Calu3 (cell line): ENCODE measurements at regions not wholly inside any gene's neighbourhood (a gene's known extent, or its start where the extent isn't known, plus 50 kb on each side); places are given as distances from the start of the nearest gene placed in this dataset.

Source experiments
- BruUV-seq: library from RNA; stranded (reverse); fragments of 400-500 nt; replicated peaks from 2 replicates; lab custom pipeline; 2021; lab: Mats Ljungman, UMichigan
- CTCF ChIA-PET: fragments of 300-600 bp; sonication (Branson Sonifier 250); formaldehyde crosslinking; loops from one replicate; lab custom pipeline; 2022; ENCODE audit warnings: antibody characterized with exemption; lab: Charles Lee
- DNase-seq: peaks from one replicate; pipeline ENCODE4 v3.0.0; 2022
- H3K27ac Mint-ChIP-seq: one replicate; pipeline ENCODE4 v1.8.0; 2022; ENCODE audit warnings: mixed read lengths; ENCODE audit not compliant: unreplicated experiment
- H3K27me3 Mint-ChIP-seq: one replicate; pipeline ENCODE4 v1.8.0; 2022; ENCODE audit warnings: mixed read lengths; ENCODE audit not compliant: unreplicated experiment
- H3K36me3 Mint-ChIP-seq: one replicate; pipeline ENCODE4 v1.8.0; 2022; ENCODE audit warnings: mild to moderate bottlenecking, moderate library complexity, mixed read lengths; ENCODE audit not compliant: insufficient read depth, unreplicated experiment
- H3K4me1 Mint-ChIP-seq: one replicate; pipeline ENCODE4 v1.8.0; 2022; ENCODE audit warnings: mild to moderate bottlenecking, low read depth, mixed read lengths; ENCODE audit not compliant: unreplicated experiment
- H3K4me3 Mint-ChIP-seq: one replicate; pipeline ENCODE4 v1.8.0; 2022; ENCODE audit warnings: mild to moderate bottlenecking, low read depth, moderate library complexity, mixed read lengths; ENCODE audit not compliant: unreplicated experiment
- H3K9me3 Mint-ChIP-seq: one replicate; pipeline ENCODE4 v1.8.0; 2022; ENCODE audit warnings: low read depth, mixed read lengths; ENCODE audit not compliant: unreplicated experiment
- CTCF ChIP-seq: fragments of 200-600 bp; IDR thresholded peaks from one replicate; pipeline ENCODE4 v1.8.0; 2022; ENCODE audit warnings: antibody characterized with exemption; ENCODE audit not compliant: unreplicated experiment
- intact Hi-C: fragments of 100-400 bp; cut with micrococcal nuclease; formaldehyde crosslinking; loops from one replicate; pipeline ENCODE4 v1.10.0; 2022; ENCODE audit not compliant: unreplicated experiment

- Mint-ChIP-seq H3K36me3 (no peaks in the 10 kb centered on the region), H3K4me1 (no peaks in the 10 kb centered on the region), H3K27me3 (no peaks in the 10 kb centered on the region), H3K27ac (no peak overlapping the region), H3K4me3 (no peak overlapping the region), H3K9me3 (no peaks in the 10 kb centered on the region)
- no TSS peak for BruUV-seq
- no peak for TF ChIP-seq CTCF
- CTCF ChIA-PET, result interaction anchor here (0.6 kb wide), 1 partner anchor 10 kb away, joined by 3 read pairs; no protein-coding TSS in a partner anchor
- intact Hi-C loops, result no loop called here
- peak; percentile 31 for DNase-seq
Measured at GRCh38 chr12:17976202-17976601, 113.8 kb downstream of the RERGL start.

- H3K4me1 Mint-ChIP-seq, result no peaks in the 10 kb centered on the region
- TF ChIP-seq CTCF, result no peak
- CTCF ChIA-PET, result interaction anchor here (0.6 kb wide), 1 partner anchor 10 kb away, joined by 3 read pairs; no protein-coding TSS in a partner anchor
- H3K4me3 Mint-ChIP-seq, result no peak overlapping the region
- H3K9me3 Mint-ChIP-seq, result no peaks in the 10 kb centered on the region
- no peak overlapping the region for H3K27ac Mint-ChIP-seq
- H3K27me3 Mint-ChIP-seq, result no peaks in the 10 kb centered on the region
- no TSS peak for BruUV-seq
- intact Hi-C loops, result no loop called here
- no peak for DNase-seq
- no peaks in the 10 kb centered on the region for H3K36me3 Mint-ChIP-seq
Measured at GRCh38 chr12:17975763-17976162, 114.2 kb downstream of the RERGL start.

GRCh38 chr12:17975239-17975638, 114.8 kb downstream of the RERGL start:
- Mint-ChIP-seq H3K4me3 (no peak overlapping the region), H3K27me3 (no peaks in the 10 kb centered on the region), H3K27ac (no peak overlapping the region), H3K9me3 (no peaks in the 10 kb centered on the region), H3K36me3 (no peaks in the 10 kb centered on the region), H3K4me1 (no peaks in the 10 kb centered on the region)
- CTCF ChIA-PET, result no interaction called here
- no TSS peak for BruUV-seq
- DNase-seq, result no peak
- no peak for TF ChIP-seq CTCF
- intact Hi-C loops, result no loop called here

GRCh38 chr12:17971850-17972249, 118.1 kb downstream of the RERGL start:
- Mint-ChIP-seq H3K4me3 (no peak overlapping the region), H3K27ac (no peak overlapping the region), H3K9me3 (peaks cover 3% of the 10 kb centered on the region), H3K36me3 (no peaks in the 10 kb centered on the region), H3K27me3 (no peaks in the 10 kb centered on the region), H3K4me1 (no peaks in the 10 kb centered on the region)
- no peak for TF ChIP-seq CTCF
- no peak for DNase-seq
- CTCF ChIA-PET, result no interaction called here
- intact Hi-C loops, result no loop called here
- no TSS peak for BruUV-seq
